GM19463 (cell line): ENCODE measurements at regions not wholly inside any gene's neighbourhood (a gene's known extent, or its start where the extent isn't known, plus 50 kb on each side); places are given as distances from the start of the nearest gene placed in this dataset.

ENCODE experiments used
- ATAC-seq: cut with Tn5 transposase; IDR thresholded peaks from one replicate; pipeline ENCODE4 v1.9.1; 2021; ENCODE audit warnings: mild to moderate bottlenecking, moderate library complexity; ENCODE audit not compliant: unreplicated experiment

- no peak for ATAC-seq
Measured at GRCh38 chr3:177823701-177824189, 626.5 kb upstream of the TBL1XR1 start.

DNA sequence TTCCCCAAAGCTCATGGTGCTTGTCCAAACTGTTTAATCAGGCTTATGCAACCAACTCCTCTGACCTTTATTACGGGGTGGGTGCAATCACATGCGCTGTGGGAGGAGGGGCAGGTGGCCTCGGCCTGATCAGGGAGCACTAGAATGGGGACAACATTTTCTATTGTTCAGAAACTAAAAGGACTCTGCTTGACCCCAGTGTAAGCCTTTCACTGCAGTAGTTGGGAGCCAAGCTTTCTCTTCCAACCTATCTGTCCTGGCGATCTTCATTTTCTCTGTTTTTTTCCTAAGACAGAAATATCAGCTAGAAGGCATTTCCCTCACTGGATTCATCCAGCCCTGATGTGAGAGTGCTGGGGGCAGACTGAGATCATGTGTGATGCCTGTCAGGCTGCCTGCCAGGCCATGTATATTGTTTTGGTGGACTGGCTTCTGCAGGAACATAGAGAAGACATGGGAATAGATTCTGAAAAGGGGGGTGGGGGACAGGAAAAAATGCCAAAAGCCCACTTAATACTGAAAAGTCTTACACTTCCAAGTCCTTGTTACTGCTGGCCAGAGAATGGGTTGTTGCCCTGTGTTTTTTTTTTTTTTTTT, 627.0 kb upstream of the TBL1XR1 start:
- no peak for ATAC-seq

GRCh38 chr3:177824841-177825240, 627.6 kb upstream of the TBL1XR1 start:
- ATAC-seq = no peak

DNA sequence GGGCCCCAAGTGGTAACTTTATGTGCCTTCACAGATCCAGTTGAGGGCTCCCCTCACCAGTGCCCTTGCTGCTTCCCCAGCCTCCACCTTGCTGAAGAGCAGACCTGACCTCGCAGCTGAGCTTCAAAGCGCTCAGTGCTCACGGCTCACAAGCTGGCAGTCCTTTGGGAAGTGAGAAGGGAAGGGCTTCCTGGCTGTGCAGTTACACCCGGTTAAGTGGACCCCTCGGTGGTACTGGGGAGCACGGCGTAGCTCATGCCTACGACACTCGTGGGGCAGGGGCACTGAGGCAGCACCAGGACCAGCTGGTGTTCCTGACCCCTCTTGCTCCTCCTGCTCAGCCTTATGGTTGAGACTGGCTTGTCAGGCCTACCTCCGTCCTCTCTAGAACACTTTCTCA, 629.0 kb upstream of the TBL1XR1 start:
- no peak for ATAC-seq

- ATAC-seq = peak; percentile 92
Measured at GRCh38 chr3:177827511-177828207, 630.4 kb upstream of the TBL1XR1 start.

DNA sequence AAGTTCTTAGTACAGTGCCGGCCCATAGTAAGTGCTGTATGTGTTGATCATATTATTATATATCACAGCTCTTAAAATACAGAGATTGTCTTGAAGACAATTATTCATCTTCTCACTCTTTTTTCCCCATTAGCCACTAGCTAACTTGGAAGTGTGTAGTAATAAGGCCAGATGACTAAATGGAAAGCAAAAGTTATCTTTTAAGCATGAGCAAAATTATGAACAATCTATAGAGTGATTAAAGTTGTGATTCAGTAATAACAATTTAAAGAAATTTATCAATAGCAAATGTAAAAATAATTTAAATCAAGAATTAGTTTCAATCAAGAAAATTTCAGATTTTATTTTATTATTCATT, 630.9 kb upstream of the TBL1XR1 start:
- no peak for ATAC-seq

GRCh38 chr3:177830411-177830849, 633.1 kb upstream of the TBL1XR1 start:
- ATAC-seq = no peak

- ATAC-seq = no peak
Measured at GRCh38 chr3:177831361-177831760, 634.1 kb upstream of the TBL1XR1 start.

DNA sequence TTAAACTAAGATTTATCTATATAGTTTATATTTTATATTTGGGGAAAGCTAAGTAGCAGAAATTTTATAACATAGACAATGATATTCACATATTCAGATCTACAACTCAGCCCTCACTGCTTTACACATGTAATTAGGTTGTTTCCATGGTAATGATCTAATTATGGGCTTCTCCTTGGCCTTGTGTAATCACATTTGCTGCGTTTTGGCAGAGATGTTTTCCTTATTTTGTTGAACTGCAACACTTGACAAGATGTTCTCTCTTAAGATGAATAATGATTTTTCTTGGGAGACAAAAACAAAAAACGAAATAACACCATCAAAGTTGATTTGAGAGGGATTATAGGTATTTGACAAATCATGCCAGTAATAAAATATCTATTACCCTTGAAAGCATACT, 635.6 kb upstream of the TBL1XR1 start:
- no peak for ATAC-seq

DNA sequence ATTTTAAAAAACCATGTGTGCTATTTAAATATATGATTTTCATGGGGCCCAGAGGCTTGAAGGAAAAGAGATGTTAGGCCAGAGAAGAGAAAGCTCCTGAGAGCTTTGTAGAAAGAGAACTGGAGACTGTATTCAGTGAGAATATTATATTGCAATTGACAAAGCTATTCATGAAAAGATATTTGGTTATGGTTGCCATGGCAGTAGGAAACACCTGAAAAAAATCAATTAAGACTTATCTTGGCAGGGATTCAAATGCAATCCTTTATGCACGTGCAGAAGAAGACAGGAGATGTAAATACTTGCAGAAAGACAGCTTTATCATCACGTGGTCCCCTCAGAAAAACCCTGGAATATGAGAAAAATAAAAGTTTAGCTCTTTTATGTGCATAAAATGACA, 636.0 kb upstream of the TBL1XR1 start:
- no peak for ATAC-seq

DNA sequence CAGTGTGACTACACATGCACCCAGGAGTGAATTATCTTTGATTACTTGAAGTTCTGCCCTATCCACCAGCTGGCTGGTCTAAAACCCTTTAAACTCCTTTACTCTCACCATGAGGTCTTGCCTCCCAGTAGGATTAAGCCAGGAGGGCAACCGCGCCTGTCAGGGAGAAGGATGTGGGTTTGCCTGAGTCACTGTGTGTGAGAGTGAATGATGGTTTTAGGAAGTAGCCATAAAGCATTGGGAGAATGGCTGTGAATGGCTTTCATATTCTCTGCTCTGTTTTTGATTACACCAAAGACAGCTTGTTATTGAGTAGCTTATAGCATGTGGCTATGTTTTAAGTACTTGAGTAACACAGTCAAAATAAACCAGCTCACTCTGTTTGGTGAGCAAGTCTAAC, 637.7 kb upstream of the TBL1XR1 start:
- no peak for ATAC-seq

DNA sequence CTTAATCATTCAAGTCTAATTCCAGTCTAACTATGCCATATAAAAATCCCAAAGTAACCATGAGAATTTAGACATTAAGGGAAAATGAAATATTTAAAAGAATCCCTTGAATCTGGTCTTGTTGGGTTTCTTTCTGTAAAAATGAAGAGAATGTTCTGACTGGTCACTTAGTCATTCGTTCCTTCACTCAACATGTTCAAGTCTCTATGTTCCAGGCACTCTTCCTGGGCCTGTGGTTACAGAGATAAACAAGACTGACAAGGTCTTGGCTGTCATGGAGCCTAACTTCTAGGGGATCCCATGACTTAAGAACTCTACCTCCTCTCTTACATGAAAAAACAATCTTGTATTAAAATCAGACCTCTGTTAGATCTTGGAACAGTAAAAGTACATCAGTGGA, 638.6 kb upstream of the TBL1XR1 start:
- no peak for ATAC-seq

GRCh38 chr3:177836671-177837070, 639.4 kb upstream of the TBL1XR1 start:
- ATAC-seq = no peak

DNA sequence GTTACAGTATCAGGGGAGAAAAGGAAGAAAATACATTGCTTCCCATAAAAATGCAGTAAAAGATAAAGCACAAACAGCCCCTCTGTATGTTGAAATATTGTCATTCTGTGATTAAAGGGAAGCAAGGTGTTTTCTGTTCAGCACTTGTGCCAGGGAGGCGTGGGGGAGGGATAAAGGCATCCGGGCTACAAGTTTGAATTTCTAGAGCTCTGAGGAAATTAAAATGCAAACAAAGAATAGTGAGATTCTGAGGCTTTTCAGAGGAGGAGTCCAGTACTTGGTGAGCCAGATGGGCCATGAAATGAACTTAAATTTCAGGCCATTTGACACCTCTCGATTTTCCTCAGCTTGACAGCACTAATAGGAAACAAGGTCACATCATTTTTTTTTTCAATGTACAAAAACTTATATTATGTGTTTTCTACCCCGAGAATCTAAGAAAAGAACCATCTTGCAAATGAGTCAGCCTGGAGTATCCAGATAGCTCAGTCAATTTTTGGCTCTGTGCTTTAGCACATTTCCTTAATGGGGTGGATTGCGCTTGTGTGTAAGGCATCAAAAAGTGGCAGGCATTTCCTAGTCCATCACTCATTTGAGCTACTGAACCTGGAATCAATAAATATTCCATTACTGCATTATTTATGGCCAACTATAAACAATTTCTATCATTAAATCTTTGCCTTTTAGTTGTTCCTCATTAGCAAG, 640.8 kb upstream of the TBL1XR1 start:
- ATAC-seq = no peak

GRCh38 chr3:177838766-177839350, 641.6 kb upstream of the TBL1XR1 start:
- ATAC-seq = no peak

- ATAC-seq = no peak
Measured at GRCh38 chr3:177842302-177842701, 645.0 kb upstream of the TBL1XR1 start.

DNA sequence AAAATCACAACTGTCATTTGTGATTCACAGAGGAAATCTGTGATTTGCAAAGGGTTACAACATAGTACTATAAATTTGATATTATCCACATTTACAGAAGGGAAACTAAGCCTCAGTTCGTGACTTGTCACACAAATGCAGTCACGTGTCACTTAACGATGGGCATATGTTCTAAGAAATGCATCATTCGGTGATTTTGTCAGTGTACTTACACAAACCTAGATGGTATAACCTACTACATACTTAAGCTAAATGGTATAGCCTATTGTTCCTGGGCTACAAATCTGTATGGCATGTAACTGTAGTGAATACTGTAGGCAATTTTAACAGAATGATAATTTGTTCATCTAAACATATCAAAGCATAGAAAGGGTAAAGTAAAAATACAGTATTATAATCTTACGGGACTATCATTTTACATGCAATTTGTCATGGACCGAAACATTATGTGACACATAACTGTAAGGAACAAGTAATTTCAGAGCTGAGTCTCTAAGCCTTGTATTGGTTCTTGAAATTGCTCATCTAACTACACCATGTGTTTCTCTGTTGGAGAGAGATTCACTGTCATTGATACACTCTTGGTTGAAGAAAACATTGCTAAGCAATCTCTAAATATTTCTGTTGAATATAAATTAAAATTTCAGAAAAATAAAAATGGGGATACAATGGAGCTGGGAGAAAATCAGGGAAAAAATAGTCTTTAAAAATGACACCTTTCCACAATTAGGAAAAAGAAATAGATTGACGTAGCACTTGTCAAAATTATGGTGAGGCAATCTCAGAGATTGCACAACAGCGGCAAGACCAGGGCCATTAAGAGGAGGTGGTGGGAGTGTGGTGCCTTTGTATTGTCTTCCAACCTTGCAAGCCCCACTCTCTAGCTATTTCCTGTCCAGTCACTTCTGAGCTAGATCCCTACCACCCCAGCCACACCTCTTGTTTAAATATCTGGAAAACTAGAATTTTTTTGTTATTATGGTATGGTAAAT, 645.8 kb upstream of the TBL1XR1 start:
- ATAC-seq = peak; percentile 42

DNA sequence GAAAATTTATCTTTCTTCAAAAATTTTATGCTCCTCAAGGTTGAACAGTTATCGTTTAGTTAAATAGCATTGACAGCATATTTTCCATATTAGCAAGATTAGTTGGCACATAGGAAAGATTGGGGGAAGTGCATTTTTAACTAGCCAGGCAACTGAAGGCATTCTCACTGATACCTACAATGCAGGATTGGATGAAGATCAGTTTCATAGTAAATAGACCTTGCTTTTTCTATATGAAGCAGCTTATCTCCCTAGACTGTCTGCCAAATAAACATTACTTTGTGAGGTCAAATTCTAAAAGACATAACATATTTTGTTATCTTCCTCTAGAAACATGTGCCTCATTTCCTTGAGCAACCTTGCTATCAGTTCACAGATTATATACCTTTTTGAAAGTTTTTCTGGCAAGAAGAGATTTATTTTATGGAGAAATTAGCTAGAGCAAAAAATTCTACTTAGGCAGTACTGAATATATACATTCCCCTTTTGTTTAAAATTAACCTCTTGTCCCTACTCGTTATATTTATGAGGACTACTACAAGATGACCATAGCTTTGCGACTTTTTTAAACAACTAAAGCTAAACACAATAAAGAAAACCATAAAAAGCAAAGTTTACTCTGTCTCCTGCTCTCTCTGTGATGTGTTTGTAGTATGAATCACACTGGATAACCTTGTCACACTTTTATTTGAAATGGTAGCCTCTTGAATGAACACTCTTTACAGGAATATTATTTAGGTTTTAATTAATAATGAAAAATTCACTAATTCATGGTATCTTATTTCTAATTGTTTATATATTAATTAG, 654.9 kb upstream of the TBL1XR1 start:
- ATAC-seq = no peak

DNA sequence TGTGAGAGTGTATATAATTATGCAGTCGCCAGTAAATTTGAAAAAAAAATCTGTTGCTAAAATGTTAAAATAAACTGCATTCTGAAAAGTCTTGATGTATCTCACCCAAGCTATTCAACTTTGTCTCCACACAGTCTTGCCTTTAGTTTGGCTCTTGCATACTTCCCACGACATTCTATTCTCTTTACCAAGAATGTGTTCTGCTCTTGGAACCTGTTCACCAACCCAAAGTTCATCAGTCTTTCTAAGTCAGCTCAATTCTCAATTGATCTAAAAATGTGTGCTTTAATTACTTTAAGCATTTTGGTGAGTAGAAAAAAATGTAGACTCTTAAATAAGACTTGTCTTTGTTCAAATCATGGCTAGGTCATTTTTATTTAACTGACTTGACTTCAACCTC, 657.7 kb upstream of the TBL1XR1 start:
- ATAC-seq = no peak

DNA sequence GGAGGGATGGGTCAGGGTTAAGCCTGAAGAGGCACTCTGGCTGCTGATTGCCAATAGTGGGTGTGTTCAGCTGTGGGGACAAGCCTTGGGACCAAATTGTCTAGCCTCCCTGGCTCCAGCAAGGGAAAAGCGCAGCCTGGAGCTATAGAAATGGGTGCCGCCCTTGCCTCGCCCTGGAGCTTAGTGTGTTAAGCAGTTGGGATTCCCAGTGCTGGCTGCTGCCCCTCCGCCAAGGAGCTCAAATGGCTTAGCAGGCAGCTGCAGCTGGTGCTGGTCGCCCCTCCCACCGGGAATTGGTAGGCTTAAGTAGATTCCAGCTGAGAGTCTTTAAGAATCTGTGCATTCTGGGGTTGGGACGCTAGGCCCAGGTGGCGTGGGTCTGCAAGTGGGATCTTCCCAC, 662.9 kb upstream of the TBL1XR1 start:
- ATAC-seq = no peak
